ENCODE measurements at regions not wholly inside any gene's neighbourhood (a gene's known extent, or its start where the extent isn't known, plus 50 kb on each side); places are given as distances from the start of the nearest gene placed in this dataset.

DNA sequence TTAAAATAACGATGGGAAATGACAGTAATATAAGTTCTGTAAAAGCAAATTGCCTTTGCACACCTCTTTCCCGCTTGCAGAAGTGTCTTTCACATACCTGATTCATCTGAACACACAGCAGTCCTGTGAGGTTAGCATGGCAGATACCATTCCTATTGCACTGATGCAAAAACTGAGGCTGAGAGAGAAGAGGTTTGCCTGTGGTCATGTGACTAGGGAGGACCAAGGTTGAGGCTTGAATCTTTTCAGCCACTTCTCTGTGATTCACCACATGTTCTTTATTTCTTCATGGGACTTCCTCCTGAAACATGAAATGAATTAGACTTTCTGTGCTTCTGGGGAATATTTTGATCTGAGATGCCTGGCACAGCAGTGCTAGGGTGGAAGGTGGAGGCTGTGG, 92.9 kb downstream of the VEGFA start:
- Histone ChIP-seq H3K4me3 (ENCODE audit: low read depth in 1 of 2, low read length in 2 of 2) (no peak overlapping the region), H3K4me1 (ENCODE audit: control insufficient read depth in 1 of 2, insufficient read depth in 2 of 2, low read length in 2 of 2) (no peaks in the 10 kb centered on the region), H3K27me3 (ENCODE audit: low read depth, low read length) (no peaks in the 10 kb centered on the region), H3K9me3 (ENCODE audit: control insufficient read depth in 1 of 2, low read length in 2 of 2) (no peaks in the 10 kb centered on the region), H3K27ac (ENCODE audit: low read length) (no peak overlapping the region), H3K36me3 (ENCODE audit: control insufficient read depth in 1 of 2, insufficient read depth in 2 of 2, low read length in 2 of 2) (no peaks in the 10 kb centered on the region)

GRCh38 chr6:43861212-43861894, 91.3 kb downstream of the VEGFA start:
- H3K36me3 ChIP-seq (ENCODE audit: control insufficient read depth in 1 of 2, insufficient read depth in 2 of 2, low read length in 2 of 2) = no peaks in the 10 kb centered on the region
- no peak overlapping the region for H3K27ac ChIP-seq (ENCODE audit: low read length)
- no peaks in the 10 kb centered on the region for H3K9me3 ChIP-seq (ENCODE audit: control insufficient read depth in 1 of 2, low read length in 2 of 2)
- H3K27me3 ChIP-seq (ENCODE audit: low read depth, low read length) = no peaks in the 10 kb centered on the region
- no peak overlapping the region for H3K4me3 ChIP-seq (ENCODE audit: low read depth in 1 of 2, low read length in 2 of 2)
- H3K4me1 ChIP-seq (ENCODE audit: control insufficient read depth in 1 of 2, insufficient read depth in 2 of 2, low read length in 2 of 2) = no peaks in the 10 kb centered on the region

DNA sequence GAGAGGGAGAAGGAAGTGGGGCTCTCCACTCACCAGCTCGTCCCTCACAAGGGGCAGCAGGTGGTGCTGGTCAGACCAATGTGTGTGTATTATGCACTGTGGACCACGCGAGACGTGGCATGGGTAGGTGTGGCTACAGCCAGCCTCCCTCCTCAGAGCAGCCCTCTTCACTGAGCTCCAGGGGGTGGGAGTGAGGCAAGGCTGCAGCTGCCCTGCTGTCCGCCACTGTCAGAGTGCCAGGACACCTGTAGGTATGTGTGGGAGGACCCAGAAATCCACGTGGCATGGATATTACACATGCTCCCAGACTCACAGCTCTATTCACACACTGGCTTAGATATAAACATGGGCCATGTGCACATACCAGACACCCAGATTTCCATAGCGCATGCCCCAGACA, 90.3 kb downstream of the VEGFA start:
- Histone ChIP-seq H3K36me3 (ENCODE audit: control insufficient read depth in 1 of 2, insufficient read depth in 2 of 2, low read length in 2 of 2) (no peaks in the 10 kb centered on the region), H3K4me3 (ENCODE audit: low read depth in 1 of 2, low read length in 2 of 2) (no peak overlapping the region), H3K27ac (ENCODE audit: low read length) (no peak overlapping the region), H3K27me3 (ENCODE audit: low read depth, low read length) (no peaks in the 10 kb centered on the region), H3K4me1 (ENCODE audit: control insufficient read depth in 1 of 2, insufficient read depth in 2 of 2, low read length in 2 of 2) (no peaks in the 10 kb centered on the region), H3K9me3 (ENCODE audit: control insufficient read depth in 1 of 2, low read length in 2 of 2) (no peaks in the 10 kb centered on the region)

DNA sequence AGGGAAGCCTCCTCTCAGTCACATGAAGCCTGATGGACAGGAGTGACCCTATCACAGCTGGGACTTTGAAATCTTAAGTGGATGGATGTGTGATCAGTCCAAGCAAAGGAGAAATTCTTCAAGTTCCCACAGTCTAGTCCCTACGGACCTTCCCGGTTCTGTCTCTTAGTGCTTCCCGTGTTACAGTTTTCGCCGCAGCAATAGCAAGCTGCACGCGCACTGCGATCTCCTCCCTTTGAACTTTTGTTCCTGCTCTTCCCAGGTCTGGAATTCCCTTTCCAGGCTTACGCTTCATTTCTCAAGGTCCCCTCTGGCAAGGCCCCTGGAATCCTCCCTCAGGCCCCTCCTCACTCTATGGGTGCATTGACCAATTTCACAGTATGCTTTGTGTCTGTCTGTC, 89.2 kb downstream of the VEGFA start:
- no peaks in the 10 kb centered on the region for H3K4me1 ChIP-seq (ENCODE audit: control insufficient read depth in 1 of 2, insufficient read depth in 2 of 2, low read length in 2 of 2)
- H3K36me3 ChIP-seq (ENCODE audit: control insufficient read depth in 1 of 2, insufficient read depth in 2 of 2, low read length in 2 of 2) = no peaks in the 10 kb centered on the region
- H3K4me3 ChIP-seq (ENCODE audit: low read depth in 1 of 2, low read length in 2 of 2) = no peak overlapping the region
- no peaks in the 10 kb centered on the region for H3K27me3 ChIP-seq (ENCODE audit: low read depth, low read length)
- no peak overlapping the region for H3K27ac ChIP-seq (ENCODE audit: low read length)
- no peaks in the 10 kb centered on the region for H3K9me3 ChIP-seq (ENCODE audit: control insufficient read depth in 1 of 2, low read length in 2 of 2)

- no peak overlapping the region for H3K4me3 ChIP-seq (ENCODE audit: low read depth in 1 of 2, low read length in 2 of 2)
- H3K27ac ChIP-seq (ENCODE audit: low read length) = no peak overlapping the region
- no peaks in the 10 kb centered on the region for H3K9me3 ChIP-seq (ENCODE audit: control insufficient read depth in 1 of 2, low read length in 2 of 2)
- no peaks in the 10 kb centered on the region for H3K27me3 ChIP-seq (ENCODE audit: low read depth, low read length)
- H3K4me1 ChIP-seq (ENCODE audit: control insufficient read depth in 1 of 2, insufficient read depth in 2 of 2, low read length in 2 of 2) = no peaks in the 10 kb centered on the region
- no peaks in the 10 kb centered on the region for H3K36me3 ChIP-seq (ENCODE audit: control insufficient read depth in 1 of 2, insufficient read depth in 2 of 2, low read length in 2 of 2)
These were observed 88.4 kb downstream of the VEGFA start for GRCh38 chr6:43858161-43859153.

DNA sequence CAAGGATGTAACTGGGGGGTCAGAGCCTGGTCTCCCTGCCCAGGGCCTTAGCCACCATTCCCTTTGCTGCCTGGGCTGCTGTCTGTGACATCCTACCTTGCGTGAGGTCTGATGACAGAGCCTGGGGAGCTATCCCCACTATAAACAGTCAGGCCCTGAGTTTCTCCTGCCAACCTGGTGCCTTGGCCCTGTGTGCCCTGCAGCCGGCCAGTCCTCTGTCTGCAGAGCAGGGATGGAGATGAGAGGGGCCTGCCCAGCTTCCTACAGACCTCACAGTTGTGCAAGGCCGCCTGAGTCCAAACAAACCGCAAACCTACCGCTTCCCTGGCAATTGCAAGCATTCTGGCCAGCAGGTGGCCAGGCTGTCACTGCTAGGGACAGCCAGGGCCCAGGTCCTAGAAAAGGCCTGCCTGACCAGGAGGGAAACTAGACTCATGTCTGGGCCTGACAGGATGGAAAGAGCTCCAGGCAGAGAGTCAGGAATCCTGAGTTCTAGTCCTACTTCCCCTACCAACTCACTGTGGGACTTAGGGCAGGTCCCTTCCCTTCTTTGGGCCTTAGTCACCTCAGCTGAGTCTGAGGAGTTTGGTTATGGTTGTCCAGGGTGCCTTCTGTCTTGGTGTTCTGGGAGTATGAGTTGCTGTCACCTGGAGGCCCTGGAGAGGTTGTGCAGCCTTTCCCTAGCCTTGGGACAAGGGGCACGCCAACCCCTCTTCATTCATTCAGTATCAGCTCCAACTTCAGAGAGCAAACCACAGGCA, 86.2 kb downstream of the VEGFA start:
- H3K4me1 ChIP-seq (ENCODE audit: control insufficient read depth in 1 of 2, insufficient read depth in 2 of 2, low read length in 2 of 2) = no peaks in the 10 kb centered on the region
- no peak overlapping the region for H3K4me3 ChIP-seq (ENCODE audit: low read depth in 1 of 2, low read length in 2 of 2)
- no peaks in the 10 kb centered on the region for H3K27me3 ChIP-seq (ENCODE audit: low read depth, low read length)
- H3K36me3 ChIP-seq (ENCODE audit: control insufficient read depth in 1 of 2, insufficient read depth in 2 of 2, low read length in 2 of 2) = no peaks in the 10 kb centered on the region
- H3K27ac ChIP-seq (ENCODE audit: low read length) = no peak overlapping the region
- no peaks in the 10 kb centered on the region for H3K9me3 ChIP-seq (ENCODE audit: control insufficient read depth in 1 of 2, low read length in 2 of 2)

GRCh38 chr6:43855247-43855646, 85.2 kb downstream of the VEGFA start:
- Histone ChIP-seq H3K36me3 (ENCODE audit: control insufficient read depth in 1 of 2, insufficient read depth in 2 of 2, low read length in 2 of 2) (no peaks in the 10 kb centered on the region), H3K27me3 (ENCODE audit: low read depth, low read length) (no peaks in the 10 kb centered on the region), H3K4me1 (ENCODE audit: control insufficient read depth in 1 of 2, insufficient read depth in 2 of 2, low read length in 2 of 2) (no peaks in the 10 kb centered on the region), H3K9me3 (ENCODE audit: control insufficient read depth in 1 of 2, low read length in 2 of 2) (no peaks in the 10 kb centered on the region), H3K4me3 (ENCODE audit: low read depth in 1 of 2, low read length in 2 of 2) (no peak overlapping the region), H3K27ac (ENCODE audit: low read length) (no peak overlapping the region)

GRCh38 chr6:43853066-43853650, 83.1 kb downstream of the VEGFA start:
- no peak overlapping the region for H3K4me3 ChIP-seq (ENCODE audit: low read depth in 1 of 2, low read length in 2 of 2)
- no peaks in the 10 kb centered on the region for H3K9me3 ChIP-seq (ENCODE audit: control insufficient read depth in 1 of 2, low read length in 2 of 2)
- no peaks in the 10 kb centered on the region for H3K27me3 ChIP-seq (ENCODE audit: low read depth, low read length)
- no peaks in the 10 kb centered on the region for H3K4me1 ChIP-seq (ENCODE audit: control insufficient read depth in 1 of 2, insufficient read depth in 2 of 2, low read length in 2 of 2)
- H3K36me3 ChIP-seq (ENCODE audit: control insufficient read depth in 1 of 2, insufficient read depth in 2 of 2, low read length in 2 of 2) = no peaks in the 10 kb centered on the region
- no peak overlapping the region for H3K27ac ChIP-seq (ENCODE audit: low read length)

DNA sequence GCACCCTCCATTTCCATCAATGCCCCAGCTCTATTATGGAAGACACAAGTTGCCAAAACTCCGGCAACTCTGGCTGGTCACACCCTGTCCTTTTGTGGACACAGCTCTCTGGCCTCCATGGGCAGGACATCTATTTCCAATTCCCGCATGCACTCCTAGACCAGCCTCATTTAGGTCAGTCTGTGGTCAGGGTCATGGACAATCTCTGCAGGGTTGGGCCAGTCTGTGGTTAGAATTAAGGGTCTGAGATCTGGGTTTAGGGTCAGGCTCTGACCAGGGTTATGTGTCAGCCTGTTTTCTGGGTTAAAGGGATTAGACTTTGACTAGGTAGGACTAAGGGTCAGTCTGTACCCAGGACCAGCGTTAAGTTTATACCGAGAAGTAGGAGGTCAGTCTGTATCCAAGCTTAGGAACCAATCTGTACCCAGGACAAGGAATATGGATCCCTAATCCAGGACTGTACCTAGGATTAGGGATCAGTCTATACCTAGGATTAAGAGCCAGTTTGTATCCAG, 82.4 kb downstream of the VEGFA start:
- Histone ChIP-seq H3K36me3 (ENCODE audit: control insufficient read depth in 1 of 2, insufficient read depth in 2 of 2, low read length in 2 of 2) (no peaks in the 10 kb centered on the region), H3K4me3 (ENCODE audit: low read depth in 1 of 2, low read length in 2 of 2) (no peak overlapping the region), H3K27me3 (ENCODE audit: low read depth, low read length) (no peaks in the 10 kb centered on the region), H3K27ac (ENCODE audit: low read length) (no peak overlapping the region), H3K9me3 (ENCODE audit: control insufficient read depth in 1 of 2, low read length in 2 of 2) (no peaks in the 10 kb centered on the region), H3K4me1 (ENCODE audit: control insufficient read depth in 1 of 2, insufficient read depth in 2 of 2, low read length in 2 of 2) (no peaks in the 10 kb centered on the region)

GRCh38 chr6:43851204-43851865, 81.3 kb downstream of the VEGFA start:
- H3K27me3 ChIP-seq (ENCODE audit: low read depth, low read length) = no peaks in the 10 kb centered on the region
- H3K36me3 ChIP-seq (ENCODE audit: control insufficient read depth in 1 of 2, insufficient read depth in 2 of 2, low read length in 2 of 2) = no peaks in the 10 kb centered on the region
- H3K4me1 ChIP-seq (ENCODE audit: control insufficient read depth in 1 of 2, insufficient read depth in 2 of 2, low read length in 2 of 2) = no peaks in the 10 kb centered on the region
- H3K4me3 ChIP-seq (ENCODE audit: low read depth in 1 of 2, low read length in 2 of 2) = no peak overlapping the region
- H3K27ac ChIP-seq (ENCODE audit: low read length) = no peak overlapping the region
- no peaks in the 10 kb centered on the region for H3K9me3 ChIP-seq (ENCODE audit: control insufficient read depth in 1 of 2, low read length in 2 of 2)

All from muscle layer of duodenum (tissue), 2 donors.